IMR-90 (cell line): ENCODE measurements at regions not wholly inside any gene's neighbourhood (a gene's known extent, or its start where the extent isn't known, plus 50 kb on each side); places are given as distances from the start of the nearest gene placed in this dataset.

Source experiments
- ATAC-seq: fragments of 200-7000 bp; cut with Tn5 transposase; 2 replicates; pipeline ENCODE4 v1.9.1; 2020; ENCODE audit warnings: low read depth, mild to moderate bottlenecking, moderate library complexity
- BruUV-seq: library from RNA; stranded (reverse); fragments of 400-500 nt; replicated peaks from 2 replicates; lab custom pipeline; 2021; lab: Mats Ljungman, UMichigan
- CTCF ChIA-PET: fragments of 300-600 bp; formaldehyde crosslinking; extraction: SDS; loops from one replicate; lab custom pipeline; 2021; ENCODE audit warnings: antibody characterized with exemption; lab: Yijun Ruan, JAX
- POLR2A ChIA-PET: fragments of 300-600 bp; sonication (Branson Sonifier 250); formaldehyde crosslinking; loops from one replicate; lab custom pipeline; 2022; ENCODE audit warnings: antibody characterized with exemption; ENCODE audit not compliant: unreplicated experiment; lab: Charles Lee
- DNase-seq: peaks from one replicate; pipeline ENCODE4 v3.0.0; 2013
- H2AFZ ChIP-seq: replicated peaks from 2 replicates; pipeline ENCODE3; 2013; ENCODE audit warnings: low read length, mild to moderate bottlenecking; ENCODE audit not compliant: poor library complexity
- H2AK5ac ChIP-seq: 2 replicates; pipeline ENCODE4 v1.6.1; 2013; ENCODE audit warnings: low read depth, low read length, inconsistent platforms
- H2AK9ac ChIP-seq: replicated peaks from 2 replicates; pipeline ENCODE3; 2013; ENCODE audit warnings: mild to moderate bottlenecking, low read depth, low read length, moderate library complexity; ENCODE audit not compliant: poor library complexity
- H2BK120ac ChIP-seq: 2 replicates; pipeline ENCODE4 v1.6.1; 2013; ENCODE audit warnings: low read depth, low read length, inconsistent platforms
- H2BK15ac ChIP-seq: 3 replicates; pipeline ENCODE4 v1.6.1; 2013; ENCODE audit warnings: low read depth, low read length, inconsistent platforms
- H2BK20ac ChIP-seq: 2 replicates; pipeline ENCODE4 v1.6.1; 2013; ENCODE audit warnings: low read depth, mild to moderate bottlenecking, inconsistent platforms, low read length, moderate library complexity
- H2BK5ac ChIP-seq: 2 replicates; pipeline ENCODE4 v1.6.1; 2013; ENCODE audit warnings: mild to moderate bottlenecking, low read depth, low read length, inconsistent platforms; ENCODE audit not compliant: poor library complexity, severe bottlenecking
- H3K14ac ChIP-seq: replicated peaks from 2 replicates; pipeline ENCODE4 v1.6.1; 2013; ENCODE audit warnings: low read depth, low read length, inconsistent platforms
- H3K18ac ChIP-seq: 2 replicates; pipeline ENCODE4 v1.6.1; 2013; ENCODE audit warnings: low read depth, low read length, control low read depth
- H3K23ac ChIP-seq: 2 replicates; pipeline ENCODE4 v1.6.1; 2013; ENCODE audit warnings: low read depth, low read length, inconsistent platforms
- H3K27ac ChIP-seq: 2 replicates; pipeline ENCODE4 v1.5.1; 2013; ENCODE audit warnings: mild to moderate bottlenecking, control low read depth, low read length; ENCODE audit not compliant: insufficient read depth
- H3K27me3 ChIP-seq: 2 replicates; pipeline ENCODE4 v1.6.1; 2013; ENCODE audit warnings: low read length; ENCODE audit not compliant: control insufficient read depth, insufficient read depth
- H3K36me3 ChIP-seq: 2 replicates; pipeline ENCODE4 v1.6.1; 2013; ENCODE audit warnings: low read length, mixed read lengths; ENCODE audit not compliant: control insufficient read depth, insufficient read depth
- H3K4ac ChIP-seq: 2 replicates; pipeline ENCODE4 v1.6.1; 2013; ENCODE audit warnings: low read depth, low read length, inconsistent platforms
- H3K4me1 ChIP-seq: 2 replicates; pipeline ENCODE4 v1.6.1; 2013; ENCODE audit warnings: low read length, mixed read lengths; ENCODE audit not compliant: control insufficient read depth, insufficient read depth
- H3K4me2 ChIP-seq: 2 replicates; pipeline ENCODE4 v1.6.1; 2013; ENCODE audit warnings: low read depth, mild to moderate bottlenecking, control low read depth, low read length, moderate library complexity
- H3K4me3 ChIP-seq: 2 replicates; pipeline ENCODE4 v1.5.1; 2013; ENCODE audit warnings: low read depth, mild to moderate bottlenecking, control low read depth, low read length, moderate library complexity; ENCODE audit not compliant: insufficient read depth
- H3K56ac ChIP-seq: 2 replicates; pipeline ENCODE4 v1.6.1; 2013; ENCODE audit warnings: low read length, inconsistent platforms; ENCODE audit not compliant: insufficient read depth; ENCODE audit errors: extremely low read depth
- H3K79me1 ChIP-seq, 2 experiments: 2 replicates each; pipeline ENCODE4 v1.6.1; 2013; ENCODE audit warnings: low read length in 2 of 2, inconsistent platforms in 1 of 2, low read depth in 1 of 2
- H3K9ac ChIP-seq: 2 replicates; pipeline ENCODE4 v1.6.1; 2013; ENCODE audit warnings: low read depth, low read length, control low read depth
- H3K9me1 ChIP-seq: 2 replicates; pipeline ENCODE4 v1.6.1; 2013; ENCODE audit warnings: low read length, inconsistent platforms; ENCODE audit not compliant: insufficient read depth
- H3K9me3 ChIP-seq: 2 replicates; pipeline ENCODE4 v1.6.1; 2013; ENCODE audit warnings: low read length; ENCODE audit not compliant: control insufficient read depth, insufficient read depth
- H4K20me1 ChIP-seq: 2 replicates; pipeline ENCODE4 v1.6.1; 2013; ENCODE audit warnings: low read length, inconsistent platforms; ENCODE audit not compliant: insufficient read depth
- H4K5ac ChIP-seq: 2 replicates; pipeline ENCODE4 v1.6.1; 2013; ENCODE audit warnings: mild to moderate bottlenecking, low read depth, low read length, control low read depth
- H4K8ac ChIP-seq, 2 experiments: 2 replicates each; pipeline ENCODE4 v1.6.1; 2013; ENCODE audit warnings: low read depth in 2 of 2, low read length in 2 of 2, control low read depth in 1 of 2, inconsistent platforms in 1 of 2
- H4K91ac ChIP-seq: 2 replicates; pipeline ENCODE4 v1.6.1; 2013; ENCODE audit warnings: low read depth, low read length, inconsistent platforms; ENCODE audit not compliant: insufficient read depth
- BHLHE40 ChIP-seq: fragments of 150-350 bp; IDR thresholded peaks from 2 replicates; pipeline ENCODE4 v1.6.1; 2016; ENCODE audit warnings: mild to moderate bottlenecking, low read depth, low read length
- CEBPB ChIP-seq: IDR thresholded peaks from 2 replicates; pipeline ENCODE4 v1.6.1; 2012; ENCODE audit warnings: low read depth, low read length, improper control_type of control experiment
- CHD1 ChIP-seq: IDR thresholded peaks from 2 replicates; pipeline ENCODE4 v1.6.1; 2012; ENCODE audit warnings: low read depth, low read length, improper control_type of control experiment
- CTCF ChIP-seq: conservative IDR thresholded peaks from 2 replicates; pipeline ENCODE4 v1.5.1; 2012; ENCODE audit warnings: mild to moderate bottlenecking, low read depth, low read length, improper control_type of control experiment
- ELK1 ChIP-seq: fragments of 150-350 bp; IDR thresholded peaks from 2 replicates; pipeline ENCODE4 v1.6.1; 2016; ENCODE audit warnings: low read depth, mild to moderate bottlenecking, low read length, moderate library complexity, borderline replicate concordance
- FOS ChIP-seq: fragments of 150-350 bp; IDR thresholded peaks from 2 replicates; pipeline ENCODE4 v1.6.1; 2016; ENCODE audit warnings: low read depth, low read length
- MAFK ChIP-seq: IDR thresholded peaks from 2 replicates; pipeline ENCODE4 v1.6.1; 2012; ENCODE audit warnings: low read depth, low read length, improper control_type of control experiment
- MAZ ChIP-seq: IDR thresholded peaks from 2 replicates; pipeline ENCODE4 v1.6.1; 2012; ENCODE audit warnings: low read depth, mild to moderate bottlenecking, low read length, improper control_type of control experiment, moderate library complexity, borderline replicate concordance
- MXI1 ChIP-seq: IDR thresholded peaks from 2 replicates; pipeline ENCODE4 v1.6.1; 2012; ENCODE audit warnings: low read depth, mild to moderate bottlenecking, low read length, moderate library complexity, borderline replicate concordance
- NFE2L2 ChIP-seq: fragments of 150-350 bp; IDR thresholded peaks from 2 replicates; pipeline ENCODE4 v1.6.1; 2016; ENCODE audit warnings: low read depth, mild to moderate bottlenecking, low read length
- POLR2A ChIP-seq: IDR thresholded peaks from 2 replicates; pipeline ENCODE4 v1.6.1; 2012; ENCODE audit warnings: mild to moderate bottlenecking, low read depth, low read length
- RAD21 ChIP-seq: IDR thresholded peaks from 2 replicates; pipeline ENCODE4 v1.6.1; 2012; ENCODE audit warnings: low read length, improper control_type of control experiment
- RCOR1 ChIP-seq: IDR thresholded peaks from 2 replicates; pipeline ENCODE4 v1.6.1; 2012; ENCODE audit warnings: mild to moderate bottlenecking, low read length, improper control_type of control experiment; ENCODE audit not compliant: insufficient replicate concordance
- RFX5 ChIP-seq: IDR thresholded peaks from 2 replicates; pipeline ENCODE4 v1.8.0; 2012; ENCODE audit warnings: low read depth, mild to moderate bottlenecking, low read length, moderate library complexity
- SMC3 ChIP-seq: fragments of 150-350 bp; IDR thresholded peaks from 2 replicates; pipeline ENCODE4 v1.6.1; 2016; ENCODE audit warnings: low read depth, mild to moderate bottlenecking, antibody characterized with exemption, low read length, moderate library complexity
- USF2 ChIP-seq: fragments of 150-350 bp; IDR thresholded peaks from 2 replicates; pipeline ENCODE4 v1.6.1; 2017; ENCODE audit warnings: mild to moderate bottlenecking, antibody characterized with exemption, low read length, low read depth
- WGBS, 2 experiments: methylation state at CpG; one replicate each; pipeline versions ENCODE4 v1.1.5 to v1.1.7; 2013; ENCODE audit warnings: missing lambda C conversion rate in 2 of 2; ENCODE audit not compliant: insufficient read length in 1 of 2; ENCODE audit errors: extremely low coverage in 2 of 2; 5-methylcytosine and 5-hydroxymethylcytosine counted together
- dilution Hi-C: fragments of 300-500 bp; cut with HindIII; formaldehyde crosslinking; loops from one replicate; pipeline ENCODE4 v1.14.3; 2018; ENCODE audit warnings: low sequenced_read_pairs; ENCODE audit not compliant: unreplicated experiment
- in situ Hi-C: fragments of 300-500 bp; cut with MboI; formaldehyde crosslinking; loops from 3 replicates; pipeline ENCODE4 v1.14.3; 2019; ENCODE audit warnings: low sequenced_read_pairs, inconsistent platforms, mixed read lengths
- intact Hi-C: fragments of 100-400 bp; cut with micrococcal nuclease; formaldehyde crosslinking; loops from 2 replicates; pipeline ENCODE4 v1.10.0; 2022

GRCh38 chr7:133183969-133184368 is 68.9 kb upstream of the EXOC4 start:
- intact Hi-C loops, result no loop called here
- ATAC-seq (no peak), DNase-seq (no peak)
- Histone ChIP-seq H3K23ac (no peak overlapping the region), H2AK9ac (no peak overlapping the region), H3K27me3 (peaks cover 2% of the 10 kb centered on the region; the same call in 1 of the 2 replicates), H4K8ac (no peak overlapping the region), H3K4me2 (no peak overlapping the region), H3K18ac (no peak overlapping the region), H2BK5ac (no peak overlapping the region), H2BK15ac (no peak overlapping the region), H4K20me1 (no peaks in the 10 kb centered on the region), H3K27ac (no peak overlapping the region), H2BK20ac (no peak overlapping the region), H4K5ac (no peak overlapping the region), H3K9ac (no peak overlapping the region), H3K4me1 (no peaks in the 10 kb centered on the region), H3K14ac (no peak overlapping the region), H3K9me1 (no peaks in the 10 kb centered on the region), H3K4ac (no peak overlapping the region), H2AFZ (no peak overlapping the region), H2BK120ac (no peak overlapping the region), H3K79me1 (no peaks in the 10 kb centered on the region), H3K56ac (no peak overlapping the region), H3K4me3 (no peak overlapping the region), H2AK5ac (no peak overlapping the region), H4K91ac (no peak overlapping the region), H3K9me3 (no peaks in the 10 kb centered on the region), H3K36me3 (no peaks in the 10 kb centered on the region)
- POLR2A ChIA-PET, result no interaction called here
- no CpG with 5 or more reads among the region's 2 CpGs for WGBS, 2 experiments
- CTCF ChIA-PET, result no interaction called here
- TF ChIP-seq POLR2A (no peak), CEBPB (no peak), NFE2L2 (no peak), BHLHE40 (no peak), CTCF (no peak), USF2 (no peak), RFX5 (no peak), MAZ (no peak), MAFK (no peak), ELK1 (no peak), RAD21 (no peak), MXI1 (no peak), RCOR1 (no peak), CHD1 (no peak), FOS (no peak), SMC3 (no peak)
- BruUV-seq, result no TSS peak
- dilution Hi-C loops, result no loop called here
- in situ Hi-C loops, result no loop called here
